HCT116 (cell line): ENCODE measurements at regions not wholly inside any gene's neighbourhood (a gene's known extent, or its start where the extent isn't known, plus 50 kb on each side); places are given as distances from the start of the nearest gene placed in this dataset.

Experiments used
- ATAC-seq: fragments of 200-7000 bp; cut with Tn5 transposase; 2 replicates; pipeline ENCODE4 v1.9.1; 2020; ENCODE audit warnings: mild to moderate bottlenecking, moderate library complexity
- BruUV-seq: library from RNA; stranded (reverse); fragments of 400-500 nt; replicated peaks from 2 replicates; lab custom pipeline; 2021; lab: Mats Ljungman, UMichigan
- CTCF ChIA-PET: fragments of 300-600 bp; sonication (Branson Sonifier 250); formaldehyde crosslinking; loops from one replicate; lab custom pipeline; 2021; ENCODE audit warnings: antibody characterized with exemption; lab: Charles Lee
- POLR2A ChIA-PET: fragments of 300-600, 350-600 bp; sonication (Branson Sonifier 250); formaldehyde crosslinking; loops from one replicate; lab custom pipeline; 2021; ENCODE audit warnings: antibody characterized with exemption; lab: Charles Lee
- RAD21 ChIA-PET, 2 experiments: fragments of 300-600 bp; sonication (Branson Sonifier 250); formaldehyde crosslinking; loops; one replicate each; lab custom pipeline; 2023; ENCODE audit warnings: low total read pairs in 2 of 2; ENCODE audit not compliant: uncharacterized antibody in 2 of 2, unreplicated experiment in 2 of 2, low non-redundant PET in 1 of 2; lab: Charles Lee
- DNase-seq: peaks from one replicate; pipeline ENCODE4 v3.0.0-alpha.2; 2010; ENCODE audit warnings: low read depth, low spot score
- H2AFZ ChIP-seq: fragments of 200-600 bp; shearing (Covaris generic), sonication (generic); 2 replicates; pipeline ENCODE4 v1.6.1; 2017; ENCODE audit warnings: low read depth, mixed run types, mixed read lengths, antibody characterized with exemption, low read length; ENCODE audit not compliant: poor library complexity, severe bottlenecking
- H3K27ac ChIP-seq: 2 replicates; pipeline ENCODE4 v1.5.1; 2012; ENCODE audit warnings: low read depth, low read length
- H3K27me3 ChIP-seq: fragments of 200-600 bp; sonication (generic); 2 replicates; pipeline ENCODE4 v1.6.1; 2016; ENCODE audit warnings: mixed run types, low read length, mixed read lengths; ENCODE audit not compliant: insufficient read depth
- H3K36me3 ChIP-seq, 2 experiments: fragments of 200-500 bp in 1 of 2; fragments of 200-600 bp in 1 of 2; sonication (Bioruptor generic) in 1 of 2; sonication (generic) in 1 of 2; 2 replicates each; pipeline versions ENCODE4 v1.5.1 to v1.6.1; 2014 to 2016; ENCODE audit warnings: low read length in 2 of 2, inconsistent platforms in 1 of 2, mixed read lengths in 1 of 2, mixed run types in 1 of 2; ENCODE audit not compliant: insufficient read depth in 2 of 2, control insufficient read depth in 1 of 2
- H3K4me1 ChIP-seq, 2 experiments: fragments of 200-600 bp in 1 of 2; sonication (generic) in 1 of 2; 2 replicates each; pipeline versions ENCODE4 v1.5.1 to v1.6.1; 2012 to 2017; ENCODE audit warnings: low read length in 2 of 2, inconsistent platforms in 1 of 2, mild to moderate bottlenecking in 1 of 2, mixed read lengths in 1 of 2, mixed run types in 1 of 2, moderate library complexity in 1 of 2; ENCODE audit not compliant: insufficient read depth in 2 of 2, control insufficient read depth in 1 of 2
- H3K4me2 ChIP-seq: fragments of 200-600 bp; sonication (generic); 2 replicates; pipeline ENCODE4 v1.6.1; 2017; ENCODE audit warnings: mixed run types, low read length, mixed read lengths
- H3K4me3 ChIP-seq, 2 experiments: fragments of 200-600 bp in 1 of 2; sonication (generic) in 1 of 2; replicated peaks in 1 of 2; 2 replicates each; pipeline ENCODE4 v1.5.1; 2011 to 2016; ENCODE audit warnings: low read length in 2 of 2, control low read depth in 1 of 2, low read depth in 1 of 2, mild to moderate bottlenecking in 1 of 2, mixed read lengths in 1 of 2, mixed run types in 1 of 2
- H3K79me2 ChIP-seq: fragments of 200-600 bp; sonication (generic); 2 replicates; pipeline ENCODE4 v1.6.1; 2017; ENCODE audit warnings: mild to moderate bottlenecking, mixed run types, low read length, moderate library complexity, mixed read lengths; ENCODE audit not compliant: insufficient read depth
- H3K9ac ChIP-seq: fragments of 200-600 bp; sonication (generic); 2 replicates; pipeline ENCODE4 v1.6.1; 2016; ENCODE audit warnings: low read length, mixed read lengths
- H3K9me2 ChIP-seq: fragments of 200-600 bp; sonication (generic), shearing (Covaris generic); 2 replicates; pipeline ENCODE4 v1.6.1; 2017; ENCODE audit warnings: mixed run types, mild to moderate bottlenecking, moderate library complexity; ENCODE audit not compliant: insufficient read depth
- H3K9me3 ChIP-seq, 2 experiments: fragments of 200-500 bp in 1 of 2; fragments of 200-600 bp in 1 of 2; sonication (Bioruptor generic) in 1 of 2; sonication (generic) in 1 of 2; 2 replicates each; pipeline ENCODE4 v1.6.1; 2014 to 2017; ENCODE audit warnings: low read length in 2 of 2, mixed read lengths in 2 of 2, inconsistent platforms in 1 of 2, low read depth in 1 of 2, mild to moderate bottlenecking in 1 of 2, mixed run types in 1 of 2, moderate library complexity in 1 of 2; ENCODE audit not compliant: control insufficient read depth in 1 of 2, insufficient read depth in 1 of 2
- H4K20me1 ChIP-seq: fragments of 200-600 bp; sonication (generic), shearing (Covaris generic); 2 replicates; pipeline ENCODE4 v1.6.1; 2017; ENCODE audit warnings: mixed run types, mild to moderate bottlenecking, moderate library complexity; ENCODE audit not compliant: insufficient read depth
- ATF3 ChIP-seq: IDR thresholded peaks from 2 replicates; pipeline ENCODE4 v1.6.1; 2012
- CBX3 ChIP-seq: IDR thresholded peaks from 2 replicates; pipeline ENCODE4 v1.6.1; 2012; ENCODE audit warnings: low read depth
- CTCF ChIP-seq, 3 experiments: fragments of 200-600 bp in 1 of 3; sonication (generic) in 1 of 3; IDR thresholded peaks in 2 of 3; conservative IDR thresholded peaks in 1 of 3; 2 replicates each; pipeline ENCODE4 v1.5.1; 2012 to 2017; ENCODE audit warnings: low read depth in 2 of 3, low read length in 2 of 3, antibody characterized with exemption in 1 of 3, borderline replicate concordance in 1 of 3, control low read depth in 1 of 3, mild to moderate bottlenecking in 1 of 3, mixed read lengths in 1 of 3, mixed run types in 1 of 3, moderate library complexity in 1 of 3; ENCODE audit not compliant: insufficient read depth in 1 of 3
- ELF1 ChIP-seq: IDR thresholded peaks from 2 replicates; pipeline ENCODE4 v1.6.1; 2012; ENCODE audit warnings: low read depth, borderline replicate concordance
- EZH2 ChIP-seq: fragments of 200-600 bp; sonication (generic); IDR thresholded peaks from 2 replicates; pipeline ENCODE4 v1.6.1; 2017; ENCODE audit warnings: antibody characterized with exemption, mixed run types
- JUND ChIP-seq: IDR thresholded peaks from 2 replicates; pipeline ENCODE4 v1.6.1; 2012
- MAX ChIP-seq: IDR thresholded peaks from 2 replicates; pipeline ENCODE4 v1.6.1; 2012
- POLR2A ChIP-seq: IDR thresholded peaks from 2 replicates; pipeline ENCODE4 v1.7.0; 2011; ENCODE audit warnings: borderline replicate concordance; ENCODE audit not compliant: insufficient read depth, insufficient read length; ENCODE audit errors: extremely low read depth
- POLR2AphosphoS5 ChIP-seq: IDR thresholded peaks from 2 replicates; pipeline ENCODE4 v1.6.1; 2011; ENCODE audit warnings: mild to moderate bottlenecking, low read depth, low read length, moderate library complexity
- REST ChIP-seq: IDR thresholded peaks from 2 replicates; pipeline ENCODE4 v1.6.1; 2012; ENCODE audit warnings: low read depth
- SIN3A ChIP-seq: IDR thresholded peaks from 2 replicates; pipeline ENCODE4 v1.6.1; 2012; ENCODE audit warnings: low read depth
- YY1 ChIP-seq: IDR thresholded peaks from 2 replicates; pipeline ENCODE4 v1.6.1; 2011; ENCODE audit warnings: low read length, low read depth, moderate library complexity, mild to moderate bottlenecking; ENCODE audit not compliant: insufficient replicate concordance; ENCODE audit errors: extremely low read depth
- intact Hi-C: fragments of 100-400 bp; cut with micrococcal nuclease; formaldehyde crosslinking; loops from 2 replicates; pipeline ENCODE4 v1.10.0; 2022

GRCh38 chr1:10903421-10903820 lies 107.0 kb upstream of the CASZ1 start:
- DNase-seq (no peak), ATAC-seq (no peak)
- H3K9me2 ChIP-seq = no peaks in the 10 kb centered on the region
- no peaks in the 10 kb centered on the region for H3K36me3 ChIP-seq
- H3K27ac ChIP-seq = no peak overlapping the region
- no peak overlapping the region for H2AFZ ChIP-seq
- no peak overlapping the region for H3K4me3 ChIP-seq
- ChIA-PET CTCF (no interaction called here), RAD21 (no interaction called here), POLR2A (no interaction called here)
- H3K9ac ChIP-seq = no peak overlapping the region
- H3K9me3 ChIP-seq = no peaks in the 10 kb centered on the region
- TF ChIP-seq ATF3 = no peak
- no peak for TF ChIP-seq JUND
- TF ChIP-seq REST = no peak
- peaks cover 22 to 36% of the 10 kb centered on the region in 2 experiments; a peak in 3 of 4 replicates for H3K4me1 ChIP-seq
- BruUV-seq = no TSS peak
- H3K27me3 ChIP-seq = no peaks in the 10 kb centered on the region
- no peaks in the 10 kb centered on the region for H3K79me2 ChIP-seq
- H3K4me2 ChIP-seq = no peak overlapping the region
- intact Hi-C loops = no loop called here
- H4K20me1 ChIP-seq = no peaks in the 10 kb centered on the region

GRCh38 chr1:10903821-10904220 lies 107.4 kb upstream of the CASZ1 start:
- no peak for ATAC-seq
- ChIA-PET POLR2A (no interaction called here), RAD21 (no interaction called here), CTCF (no interaction called here)
- Histone ChIP-seq H2AFZ (no peak overlapping the region), H3K4me1 (peaks cover 22 to 32% of the 10 kb centered on the region in 2 experiments; a peak in 3 of 4 replicates), H3K4me2 (no peak overlapping the region), H3K27ac (no peak overlapping the region), H3K4me3 (no peak overlapping the region), H4K20me1 (no peaks in the 10 kb centered on the region), H3K27me3 (no peaks in the 10 kb centered on the region), H3K79me2 (no peaks in the 10 kb centered on the region), H3K9ac (no peak overlapping the region), H3K9me2 (no peaks in the 10 kb centered on the region), H3K36me3 (no peaks in the 10 kb centered on the region), H3K9me3 (no peaks in the 10 kb centered on the region)
- DNase-seq = no peak
- no TSS peak for BruUV-seq
- intact Hi-C loops = no loop called here
- no peak for TF ChIP-seq YY1
- TF ChIP-seq POLR2A = no peak
- TF ChIP-seq SIN3A = no peak
- no peak for TF ChIP-seq POLR2AphosphoS5
- no peak for TF ChIP-seq CBX3
- TF ChIP-seq JUND = no peak
- TF ChIP-seq MAX = no peak
- no peak for TF ChIP-seq ATF3
- TF ChIP-seq ELF1 = no peak
- TF ChIP-seq EZH2 = no peak
- TF ChIP-seq CTCF (IDR thresholded peaks at IDR 0.05 in 2 of 3, conservative IDR thresholded peaks at IDR 0.05 in 1 of 3; ENCODE audit: borderline replicate concordance in 1 of 3, insufficient read depth in 1 of 3, low read depth in 2 of 3, low read length in 2 of 3) = no peak
